Esophagus muscularis mucosa (tissue), 4 donors: ENCODE measurements at regions not wholly inside any gene's neighbourhood (a gene's known extent, or its start where the extent isn't known, plus 50 kb on each side); places are given as distances from the start of the nearest gene placed in this dataset.

Experiments used
- DNase-seq: peaks from one replicate; pipeline ENCODE4 v3.0.0-alpha.2; 2017; ENCODE audit errors: extremely low spot score
- H3K27ac ChIP-seq, 4 donors: fragments of 200-600 bp; sonication (generic); replicated peaks in 1 of 4; 1 replicate in 3 of 4; 2 replicates in 1 of 4; pipeline ENCODE4 v1.5.1; 2016 to 2019; ENCODE audit warnings: mild to moderate bottlenecking in 1 of 4
- H3K27me3 ChIP-seq, 4 donors: fragments of 200-600 bp; sonication (generic); one replicate each; pipeline versions ENCODE4 v1.5.1 to v1.6.0; 2016 to 2019
- H3K36me3 ChIP-seq, 4 donors: fragments of 200-600 bp; sonication (generic); one replicate each; pipeline ENCODE4 v1.5.1; 2016 to 2019
- H3K4me1 ChIP-seq, 4 donors: fragments of 200-600 bp; sonication (generic); one replicate each; pipeline ENCODE4 v1.5.1; 2016 to 2019
- H3K4me3 ChIP-seq, 4 donors: fragments of 200-600 bp; sonication (generic); 1 replicate in 2 of 4; 2 replicates in 2 of 4; pipeline ENCODE4 v1.5.1; 2016 to 2019; ENCODE audit warnings: mild to moderate bottlenecking in 4 of 4, moderate library complexity in 1 of 4
- H3K9me3 ChIP-seq, 4 donors: fragments of 200-600 bp; sonication (generic); 1 replicate in 3 of 4; 2 replicates in 1 of 4; pipeline ENCODE4 v1.5.1; 2016 to 2019
- EP300 ChIP-seq: sonication (generic); formaldehyde crosslinking; IDR thresholded peaks from one replicate; pipeline ENCODE4 v1.6.1; 2017; ENCODE audit warnings: antibody characterized with exemption
- POLR2A ChIP-seq: fragments of 450-650 bp; IDR thresholded peaks from one replicate; pipeline ENCODE4 v1.6.1; 2017; ENCODE audit warnings: antibody characterized with exemption, moderate library complexity, mild to moderate bottlenecking, low read depth
- POLR2AphosphoS5 ChIP-seq, 2 donors: sonication (generic); formaldehyde crosslinking; IDR thresholded peaks; one replicate each; pipeline ENCODE4 v1.6.1; 2017; ENCODE audit warnings: antibody characterized with exemption in 2 of 2
- WGBS: methylation state at CpG from one replicate; pipeline ENCODE4 v1.1.5; 2018; 5-methylcytosine and 5-hydroxymethylcytosine counted together
- intact Hi-C: fragments of 100-400 bp; cut with DNase I; formaldehyde crosslinking; loops from one replicate; pipeline ENCODE4 v1.15.1; 2023
- TF ChIP-seq, protein P1 (sequence below), 3 experiments: fragments of 200-600 bp in 2 of 3; fragments of 450-650 bp in 1 of 3; sonication (generic) in 2 of 3; IDR thresholded peaks; one replicate each; pipeline ENCODE4 v1.5.1; 2017 to 2019; ENCODE audit warnings: antibody characterized with exemption in 3 of 3, mild to moderate bottlenecking in 2 of 3, moderate library complexity in 1 of 3

DNA sequence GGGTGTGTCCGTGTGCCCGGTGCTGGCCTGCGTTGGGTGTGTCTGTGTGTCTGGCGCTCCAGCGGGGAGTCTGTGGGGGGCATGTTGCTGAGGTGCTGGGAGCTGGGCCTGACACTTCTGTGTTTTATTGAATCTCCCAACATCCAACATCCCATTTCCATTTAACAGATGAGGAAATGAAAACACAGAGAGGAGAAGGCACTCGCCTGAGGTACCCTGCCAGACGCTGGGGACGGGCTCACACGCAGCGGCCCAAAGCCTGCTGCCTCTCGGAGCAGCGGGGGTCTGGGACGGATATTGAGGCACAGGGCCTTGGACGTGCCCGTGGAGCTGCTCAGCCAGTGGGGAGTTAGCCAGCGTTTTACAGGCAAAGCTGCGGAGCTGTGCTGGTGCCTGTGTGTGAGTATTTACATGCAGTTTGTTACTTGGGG, 133.9 kb downstream of the DNAJB6 start:
- Histone ChIP-seq H3K4me3 (no peak overlapping the region), H3K9me3 (peaks cover 0 to 27% (median 18%) of the 10 kb centered on the region in 4 donors), H3K36me3 (no peaks in the 10 kb centered on the region), H3K27me3 (peaks cover 0 to 40% (median 7%) of the 10 kb centered on the region in 4 donors), H3K4me1 (peaks cover 0 to 8% (median 5%) of the 10 kb centered on the region in 4 donors), H3K27ac (no peak overlapping the region)
- intact Hi-C loops = no loop called here
- DNase-seq = no peak
- WGBS = 94% methylated on average over 12 of the region's 17 CpGs
- no peak for TF ChIP-seq EP300
- TF ChIP-seq POLR2A = no peak
- no peak for TF ChIP-seq POLR2AphosphoS5 (IDR thresholded peaks at IDR 0.05)
- TF ChIP-seq, protein P1, sequence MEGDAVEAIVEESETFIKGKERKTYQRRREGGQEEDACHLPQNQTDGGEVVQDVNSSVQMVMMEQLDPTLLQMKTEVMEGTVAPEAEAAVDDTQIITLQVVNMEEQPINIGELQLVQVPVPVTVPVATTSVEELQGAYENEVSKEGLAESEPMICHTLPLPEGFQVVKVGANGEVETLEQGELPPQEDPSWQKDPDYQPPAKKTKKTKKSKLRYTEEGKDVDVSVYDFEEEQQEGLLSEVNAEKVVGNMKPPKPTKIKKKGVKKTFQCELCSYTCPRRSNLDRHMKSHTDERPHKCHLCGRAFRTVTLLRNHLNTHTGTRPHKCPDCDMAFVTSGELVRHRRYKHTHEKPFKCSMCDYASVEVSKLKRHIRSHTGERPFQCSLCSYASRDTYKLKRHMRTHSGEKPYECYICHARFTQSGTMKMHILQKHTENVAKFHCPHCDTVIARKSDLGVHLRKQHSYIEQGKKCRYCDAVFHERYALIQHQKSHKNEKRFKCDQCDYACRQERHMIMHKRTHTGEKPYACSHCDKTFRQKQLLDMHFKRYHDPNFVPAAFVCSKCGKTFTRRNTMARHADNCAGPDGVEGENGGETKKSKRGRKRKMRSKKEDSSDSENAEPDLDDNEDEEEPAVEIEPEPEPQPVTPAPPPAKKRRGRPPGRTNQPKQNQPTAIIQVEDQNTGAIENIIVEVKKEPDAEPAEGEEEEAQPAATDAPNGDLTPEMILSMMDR (IDR thresholded peaks at IDR 0.05) = no peak

DNA sequence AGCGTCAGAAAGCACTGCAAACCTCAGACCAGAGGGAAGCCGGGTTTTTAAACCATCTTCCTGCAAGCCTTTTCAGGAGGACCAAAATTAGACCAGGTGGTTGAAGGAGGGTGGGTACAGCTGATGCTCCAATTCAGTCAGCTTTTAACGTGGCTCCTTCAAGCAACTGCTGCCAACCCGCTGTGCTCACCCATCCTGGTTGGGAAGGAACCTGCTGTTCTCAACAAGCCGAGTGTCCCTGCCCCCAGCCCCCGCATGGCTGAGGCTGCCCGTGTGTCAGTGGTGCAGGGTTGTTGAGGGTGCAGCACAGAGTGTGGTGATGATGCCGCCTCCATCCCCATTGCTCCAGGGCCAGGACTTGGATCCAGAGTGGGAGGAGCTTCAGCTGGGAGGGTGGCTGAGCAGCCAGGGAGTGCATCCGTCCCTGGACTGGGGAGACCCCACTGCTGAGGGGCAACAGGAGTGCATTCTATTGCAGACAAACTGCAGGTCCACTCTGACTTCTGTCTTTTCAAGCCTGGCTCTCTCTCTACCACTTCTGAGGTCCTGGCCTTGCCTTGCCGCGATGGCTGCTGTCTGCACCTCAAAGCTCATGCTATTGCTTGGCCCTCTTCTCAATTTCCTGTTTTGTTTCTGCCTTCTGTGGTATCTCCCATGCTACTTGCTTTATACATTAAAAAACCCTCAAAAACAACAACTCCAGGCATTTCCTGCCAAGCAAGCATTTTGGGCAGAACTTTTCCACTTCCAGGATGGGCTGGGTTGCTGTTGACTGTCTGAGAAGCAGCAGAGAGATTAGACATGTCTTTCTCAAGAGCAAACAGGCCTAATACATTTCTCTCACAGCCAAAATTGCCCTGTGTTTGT, 134.7 kb downstream of the DNAJB6 start:
- Histone ChIP-seq H3K36me3 (no peaks in the 10 kb centered on the region), H3K27ac (no peak overlapping the region), H3K9me3 (peaks cover 0 to 27% (median 18%) of the 10 kb centered on the region in 4 donors), H3K27me3 (peaks cover 0 to 36% (median 5%) of the 10 kb centered on the region in 4 donors), H3K4me3 (no peak overlapping the region), H3K4me1 (peaks cover 0 to 4% (median under 1%) of the 10 kb centered on the region in 4 donors)
- no peak for DNase-seq
- 67% methylated on average over 6 of the region's 11 CpGs for WGBS
- no peak for TF ChIP-seq EP300
- intact Hi-C loops = no loop called here

DNA sequence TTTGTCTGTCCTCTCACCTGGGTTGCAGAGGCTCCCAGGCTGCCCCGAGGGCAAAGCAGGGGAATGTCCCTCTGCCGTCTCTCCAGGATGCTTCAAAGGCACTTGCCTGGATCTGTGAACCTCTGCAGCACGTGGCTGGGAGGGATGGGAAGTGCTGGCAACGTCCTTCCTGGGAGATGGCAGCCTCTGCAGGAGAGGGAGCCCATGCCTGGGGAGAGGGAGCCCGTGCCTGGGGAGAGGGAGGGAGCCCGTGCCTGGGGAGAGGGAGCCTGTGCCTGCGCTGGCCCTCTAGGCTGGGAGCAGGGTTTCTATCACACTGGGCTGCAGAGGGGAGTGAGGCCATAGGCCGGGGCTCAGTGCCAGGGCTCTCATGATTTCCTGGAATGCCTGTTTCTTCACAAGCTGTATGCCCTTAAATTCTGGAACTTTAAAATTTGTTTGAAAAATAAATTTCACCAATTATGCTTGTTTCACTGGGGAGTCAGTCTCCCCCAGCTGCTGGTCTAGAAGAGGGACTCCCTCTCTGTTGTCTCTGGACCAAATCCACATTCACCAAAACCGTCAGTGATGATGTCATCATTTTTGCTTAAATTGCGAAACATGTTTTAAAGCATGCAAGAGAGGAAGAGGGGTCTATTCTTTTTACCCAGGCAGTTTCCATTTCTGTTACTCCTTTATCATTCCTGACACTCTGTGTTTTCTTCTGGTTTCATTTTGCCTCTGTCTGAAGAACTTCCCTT, 135.7 kb downstream of the DNAJB6 start:
- no peak overlapping the region for H3K27ac ChIP-seq
- H3K27me3 ChIP-seq = peaks cover 0 to 31% (median 2%) of the 10 kb centered on the region in 4 donors
- TF ChIP-seq EP300 = no peak
- TF ChIP-seq, protein P1 (IDR thresholded peaks at IDR 0.05) = no peak
- no peak for TF ChIP-seq POLR2AphosphoS5 (IDR thresholded peaks at IDR 0.05)
- no peak for TF ChIP-seq POLR2A
- WGBS = 75% methylated on average over 8 of the region's 10 CpGs
- H3K9me3 ChIP-seq = peaks cover 0 to 27% (median 18%) of the 10 kb centered on the region in 4 donors
- intact Hi-C loops = no loop called here
- no peak for DNase-seq
- no peaks in the 10 kb centered on the region for H3K4me1 ChIP-seq
- no peak overlapping the region for H3K4me3 ChIP-seq
- H3K36me3 ChIP-seq = no peaks in the 10 kb centered on the region

DNA sequence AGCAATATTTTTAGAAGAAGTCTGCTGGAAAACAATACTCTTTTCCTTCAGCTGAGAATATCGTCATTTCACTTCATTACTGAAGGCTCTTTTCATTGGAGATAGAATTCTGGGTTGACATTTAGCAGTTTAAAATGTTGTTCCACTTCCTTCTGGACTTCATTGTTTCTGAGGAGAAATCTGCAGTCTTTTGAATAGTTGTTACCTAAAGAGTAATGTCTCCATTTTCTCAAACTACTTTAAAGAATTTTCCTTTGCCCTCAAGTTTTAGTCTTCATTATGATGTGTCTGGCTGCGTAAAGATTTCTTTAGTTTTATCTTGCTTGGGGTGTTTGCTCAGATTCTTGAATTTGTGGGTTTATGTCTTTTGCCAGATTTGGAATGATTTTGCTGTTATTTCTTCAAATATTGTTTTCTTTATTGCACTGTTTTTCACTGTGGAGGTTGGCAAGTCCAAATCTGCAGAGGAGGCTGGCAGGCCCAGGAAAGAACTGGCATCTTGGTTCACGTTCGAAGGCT, 136.3 kb downstream of the DNAJB6 start:
- Histone ChIP-seq H3K27ac (no peak overlapping the region), H3K27me3 (peaks cover 0 to 29% (median 0%) of the 10 kb centered on the region in 4 donors), H3K4me1 (no peaks in the 10 kb centered on the region), H3K36me3 (no peaks in the 10 kb centered on the region), H3K4me3 (no peak overlapping the region), H3K9me3 (peaks cover 0 to 27% (median 18%) of the 10 kb centered on the region in 4 donors)
- WGBS = 76% methylated on average over 4 of the region's 4 CpGs
- no peak for DNase-seq
- TF ChIP-seq POLR2A (no peak), POLR2AphosphoS5 (IDR thresholded peaks at IDR 0.05) (no peak), EP300 (no peak)
- TF ChIP-seq, protein P1 (IDR thresholded peaks at IDR 0.05) = no peak
- intact Hi-C loops = no loop called here

DNA sequence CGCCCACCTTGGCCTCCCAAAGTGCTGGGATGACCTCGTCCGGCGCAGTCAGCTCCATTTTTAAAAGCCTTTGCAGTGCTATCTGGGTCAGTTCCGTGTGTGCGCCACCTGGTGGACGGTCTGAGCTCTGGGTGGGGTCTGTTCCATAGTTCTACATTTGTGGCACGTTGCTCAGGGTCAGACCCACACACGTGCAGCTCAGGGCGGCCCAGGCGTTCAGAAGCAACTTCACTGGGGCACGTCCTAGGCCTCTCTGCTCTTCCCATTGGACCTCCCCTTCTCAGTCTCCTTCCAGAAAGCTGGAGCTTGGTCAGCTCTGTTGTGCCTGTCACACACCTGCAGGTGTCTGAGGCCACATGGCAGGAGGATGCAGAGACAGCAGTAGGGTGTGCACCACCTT, 137.9 kb downstream of the DNAJB6 start:
- intact Hi-C loops = no loop called here
- Histone ChIP-seq H3K36me3 (no peaks in the 10 kb centered on the region), H3K27ac (no peak overlapping the region), H3K27me3 (peaks cover 0 to 13% (median 0%) of the 10 kb centered on the region in 4 donors), H3K4me1 (no peaks in the 10 kb centered on the region), H3K4me3 (no peak overlapping the region), H3K9me3 (peaks cover 0 to 27% (median 18%) of the 10 kb centered on the region in 4 donors)
- no peak for DNase-seq
- TF ChIP-seq POLR2AphosphoS5 (IDR thresholded peaks at IDR 0.05) = no peak
- no peak for TF ChIP-seq EP300
- TF ChIP-seq, protein P1 (IDR thresholded peaks at IDR 0.05) = no peak
- no peak for TF ChIP-seq POLR2A
- WGBS = 48% methylated on average over 10 of the region's 12 CpGs
